Hematopoietic multipotent progenitor cell (in vitro differentiated cells): ENCODE measurements at regions not wholly inside any gene's neighbourhood (a gene's known extent, or its start where the extent isn't known, plus 50 kb on each side); places are given as distances from the start of the nearest gene placed in this dataset.

Experiments
- DNase-seq, 3 donors: peaks; one replicate each; pipeline ENCODE4 v3.0.0-alpha.2; 2011 to 2015; ENCODE audit warnings: low read depth in 2 of 3, low spot score in 2 of 3

- DNase-seq, result no peak
These were observed 176.8 kb upstream of the ECI2 start for GRCh38 chr6:4311976-4312860.

DNA sequence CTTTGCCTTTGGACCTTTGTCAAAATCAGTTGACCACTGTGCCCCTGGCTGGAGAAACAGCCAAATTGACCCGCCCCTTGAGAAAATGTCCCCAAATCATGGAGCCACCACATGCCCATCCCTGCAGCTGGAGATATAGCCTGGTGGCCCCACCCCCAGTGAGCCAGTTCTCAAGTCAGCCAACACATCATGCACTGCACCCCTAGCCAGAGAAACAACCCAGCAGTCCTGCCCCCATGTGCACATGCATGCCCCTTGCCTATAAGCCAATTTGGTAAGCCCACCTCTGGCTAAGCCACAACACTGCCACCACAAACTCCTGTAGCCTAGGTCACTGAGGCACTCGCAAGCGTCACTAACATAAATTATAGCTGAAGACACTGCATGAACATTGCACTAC lies 174.2 kb upstream of the ECI2 start:
- no peak for DNase-seq

- DNase-seq, result no peak
These were observed 173.0 kb upstream of the ECI2 start for GRCh38 chr6:4308364-4308763.

GRCh38 chr6:4304927-4305455 lies 169.6 kb upstream of the ECI2 start:
- no peak for DNase-seq

- DNase-seq, result no peak
These were observed 168.3 kb upstream of the ECI2 start for GRCh38 chr6:4303638-4304037.

DNA sequence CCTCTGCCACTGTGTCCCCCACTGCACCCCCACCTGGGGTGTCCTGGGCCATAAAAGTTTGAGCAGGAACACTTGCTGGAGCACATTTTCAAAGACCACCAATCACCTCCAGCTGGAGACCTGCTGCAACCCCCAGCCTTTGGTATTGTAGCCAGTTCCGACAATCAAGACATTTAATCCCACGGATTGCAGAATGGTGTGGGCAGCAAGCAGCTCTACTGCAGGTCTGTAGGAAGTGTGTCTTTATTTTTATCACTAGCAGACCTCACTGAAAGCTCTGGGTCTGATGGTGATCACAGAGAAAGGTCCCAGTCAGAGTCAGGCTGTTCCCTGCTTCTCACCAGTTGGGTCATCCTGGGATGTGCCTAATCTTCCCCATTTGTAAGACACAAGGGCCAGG lies 167.1 kb upstream of the ECI2 start:
- no peak for DNase-seq

DNA sequence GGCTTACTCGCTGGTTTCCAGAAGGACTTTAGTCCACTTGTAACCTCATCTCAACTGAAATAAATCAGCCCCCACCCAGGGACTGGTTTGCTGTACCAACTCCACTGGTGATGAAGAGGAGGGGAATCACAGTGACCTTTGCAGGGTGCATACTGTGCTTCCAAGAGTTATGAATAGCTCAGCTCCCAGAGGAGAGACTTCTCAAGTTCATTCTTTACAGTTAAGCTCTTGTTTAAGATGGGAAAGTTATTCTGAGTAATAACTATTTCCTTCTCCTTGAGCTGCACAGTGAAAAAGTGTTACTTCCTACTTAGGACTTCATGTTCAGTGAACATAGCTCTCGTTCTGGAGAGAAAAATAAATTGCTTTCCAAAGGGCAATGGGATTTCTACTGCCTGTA lies 166.5 kb upstream of the ECI2 start:
- no peak for DNase-seq

GRCh38 chr6:4300917-4301316 lies 165.5 kb upstream of the ECI2 start:
- DNase-seq, result no peak

GRCh38 chr6:4299476-4299875 lies 164.1 kb upstream of the ECI2 start:
- no peak for DNase-seq

DNA sequence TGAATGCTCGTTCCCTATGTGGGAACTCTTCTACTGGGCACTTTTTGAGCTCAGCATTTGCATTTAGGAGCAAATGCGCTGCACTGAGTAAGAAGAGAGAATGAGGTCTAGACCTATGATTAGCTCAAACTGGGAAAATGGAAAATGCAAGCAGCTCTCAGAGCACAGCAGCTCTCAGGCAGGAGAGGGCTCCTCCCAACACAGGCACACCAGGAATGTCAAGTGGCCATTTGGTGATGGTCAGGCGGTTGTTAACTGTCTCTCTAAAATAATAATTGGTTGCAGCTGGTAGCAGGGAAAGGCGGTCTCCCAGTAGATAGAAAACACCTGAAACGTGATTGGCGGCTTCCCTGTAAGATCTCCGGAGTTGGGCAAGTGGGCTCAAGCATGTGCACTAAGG lies 162.0 kb upstream of the ECI2 start:
- no peak for DNase-seq

GRCh38 chr6:4296552-4296951 lies 161.2 kb upstream of the ECI2 start:
- DNase-seq, result no peak

DNA sequence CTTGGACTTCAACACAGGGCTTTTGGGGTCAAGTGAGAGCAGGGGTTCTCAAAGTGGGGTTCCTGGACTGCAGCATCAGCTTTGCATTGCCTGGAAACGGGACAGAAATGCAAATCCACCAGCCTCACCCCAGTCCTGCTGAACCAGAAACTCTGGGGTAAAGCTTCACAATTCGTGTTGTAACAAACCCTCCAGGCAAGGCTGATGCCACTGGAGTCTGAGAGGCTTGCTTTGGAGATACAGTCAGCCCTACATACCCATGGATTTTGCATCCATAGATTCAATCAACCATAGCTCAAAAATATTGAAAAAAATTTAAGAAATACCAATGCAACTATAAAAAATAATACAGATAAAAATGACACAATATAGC lies 160.4 kb upstream of the ECI2 start:
- no peak for DNase-seq

DNA sequence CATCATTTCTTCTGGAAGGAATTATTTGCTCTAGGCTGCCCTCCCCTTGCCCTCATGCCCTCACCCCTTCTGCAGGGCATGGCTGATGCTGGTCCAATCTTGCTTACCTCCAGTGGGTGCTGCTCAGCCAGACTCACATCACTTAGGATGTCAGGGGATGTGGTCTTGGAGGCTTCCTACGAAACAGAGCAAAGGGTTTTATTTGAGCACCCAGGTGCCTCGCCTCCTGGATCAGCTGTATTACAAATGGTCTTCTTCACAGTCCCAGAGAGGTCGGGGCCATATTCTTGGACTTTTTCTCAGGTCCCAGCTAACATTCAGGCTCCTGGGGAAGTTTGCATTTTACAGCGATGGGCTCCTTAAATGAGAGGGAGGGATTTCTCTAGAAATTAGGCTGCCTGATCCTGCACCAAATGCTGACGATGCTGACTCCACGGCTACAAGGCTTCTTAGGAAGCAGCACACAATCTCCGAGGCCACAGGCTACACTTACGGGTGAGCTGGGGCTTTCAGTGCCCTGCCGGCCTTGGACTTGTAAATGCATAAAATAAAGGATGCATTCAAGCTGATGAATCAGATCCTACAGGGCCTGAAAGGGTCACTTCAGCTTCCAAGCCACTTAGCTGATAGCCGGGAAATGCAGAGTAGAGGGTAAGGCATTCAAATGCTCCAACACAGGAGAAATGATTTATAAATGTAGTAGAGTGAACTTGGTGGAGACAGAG lies 159.8 kb upstream of the ECI2 start:
- DNase-seq, result no peak

DNA sequence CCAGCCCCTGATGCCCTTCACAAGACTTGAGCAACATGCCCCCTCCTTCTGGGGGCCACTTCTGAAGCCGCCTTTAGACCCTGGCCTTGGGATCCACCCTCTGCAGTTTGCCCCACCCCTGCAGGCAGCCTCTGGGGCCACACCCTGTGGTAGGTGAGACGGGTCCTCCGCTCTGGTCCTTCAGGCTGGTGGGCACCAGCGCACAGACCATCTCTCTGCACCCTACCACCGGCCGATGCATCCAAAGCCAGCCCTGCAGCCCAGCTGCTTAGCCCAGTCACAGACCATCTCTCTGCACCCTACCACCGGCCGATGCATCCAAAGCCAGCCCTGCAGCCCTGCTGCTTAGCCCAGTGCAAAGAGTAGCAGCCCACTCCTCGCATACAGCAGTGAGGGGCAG lies 159.3 kb upstream of the ECI2 start:
- DNase-seq, result no peak

DNA sequence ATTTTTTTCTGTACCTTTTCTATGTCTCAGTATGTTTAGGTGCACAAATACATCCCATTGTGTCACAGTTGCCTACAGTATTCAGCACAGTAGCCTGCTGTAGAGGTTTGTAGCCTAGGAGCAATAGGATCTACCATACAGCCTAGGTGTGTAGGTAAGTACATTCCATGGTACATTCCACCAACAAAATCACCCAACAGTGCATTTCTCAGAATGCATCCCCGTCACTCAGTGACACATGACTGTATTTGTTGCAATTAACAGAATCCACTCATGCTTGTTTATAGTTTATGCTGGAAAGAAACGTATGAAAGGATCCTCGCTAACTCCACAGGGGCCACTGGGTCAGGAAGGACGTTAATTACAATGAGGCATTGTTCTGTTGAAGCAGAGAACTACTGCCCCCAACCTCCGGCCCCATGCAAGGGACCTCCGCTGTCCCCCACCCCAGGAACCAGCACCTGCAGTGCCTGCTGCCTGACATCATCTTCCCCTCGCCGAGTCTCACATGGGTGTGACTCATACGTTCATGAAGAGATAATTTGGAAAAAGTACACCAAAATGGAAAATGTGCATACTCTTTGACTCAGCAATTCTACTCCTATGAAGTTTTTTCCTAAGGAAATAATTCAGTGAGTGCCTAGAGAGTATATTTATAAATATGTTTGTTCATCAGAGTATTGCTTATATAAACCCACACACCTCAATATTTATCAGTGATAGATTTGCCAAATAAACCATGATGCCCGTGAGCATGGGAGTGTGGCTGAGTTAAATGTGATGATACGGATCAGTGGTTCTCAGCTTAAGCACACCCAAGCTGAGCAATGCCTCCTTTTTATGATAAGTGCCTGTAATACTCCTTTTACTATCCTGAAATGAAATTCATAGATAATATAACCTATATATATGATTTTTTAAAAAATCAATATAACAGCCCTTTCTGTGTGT lies 156.4 kb upstream of the ECI2 start:
- no peak for DNase-seq

DNA sequence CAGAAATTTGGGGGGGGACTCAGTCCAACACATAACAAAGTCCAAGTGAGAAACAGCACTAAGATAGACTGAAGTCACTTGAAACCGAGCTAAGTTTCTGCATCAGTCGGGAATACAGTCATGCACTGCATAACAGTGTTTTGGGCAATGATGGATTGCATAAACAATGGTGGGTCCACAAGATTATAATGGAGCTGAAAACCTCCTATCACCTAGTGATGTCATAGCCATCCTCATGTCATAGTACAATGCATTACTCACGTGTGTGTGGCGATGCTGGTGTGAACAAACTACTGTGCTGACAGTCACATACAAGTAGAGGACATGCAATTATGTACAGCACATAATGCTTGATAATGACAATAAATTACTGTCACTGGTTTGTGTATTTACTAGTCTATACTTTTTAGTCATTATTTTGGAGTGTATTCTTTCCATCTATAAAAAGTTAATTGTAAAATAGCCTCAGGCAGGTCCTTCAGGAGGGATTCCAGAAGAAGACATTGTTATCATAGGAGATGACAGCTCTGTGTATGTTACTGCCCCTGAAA lies 154.5 kb upstream of the ECI2 start:
- no peak for DNase-seq

GRCh38 chr6:4287811-4288244 lies 152.5 kb upstream of the ECI2 start:
- DNase-seq, result no peak

- DNase-seq, result no peak
These were observed 152.0 kb upstream of the ECI2 start for GRCh38 chr6:4287372-4287771.

- no peak for DNase-seq
These were observed 147.6 kb upstream of the ECI2 start for GRCh38 chr6:4282926-4283325.
